ENCODE measurements at regions not wholly inside any gene's neighbourhood (a gene's known extent, or its start where the extent isn't known, plus 50 kb on each side); places are given as distances from the start of the nearest gene placed in this dataset.

GRCh38 chr6:44576132-44576631 lies 188.7 kb downstream of the CDC5L start:
- H3K27ac Mint-ChIP-seq = no peak overlapping the region
- no peak overlapping the region for H3K4me3 Mint-ChIP-seq
- no peak for DNase-seq
- H3K27me3 Mint-ChIP-seq = peaks cover 29% of the 10 kb centered on the region
- peaks cover 2% of the 10 kb centered on the region for H3K36me3 Mint-ChIP-seq (ENCODE audit: low read depth)
- H3K4me1 Mint-ChIP-seq = no peaks in the 10 kb centered on the region
- no peaks in the 10 kb centered on the region for H3K9me3 ChIP-seq (ENCODE audit: control insufficient read depth, low read length, poor library complexity, severe bottlenecking)
- no peak for ATAC-seq

DNA sequence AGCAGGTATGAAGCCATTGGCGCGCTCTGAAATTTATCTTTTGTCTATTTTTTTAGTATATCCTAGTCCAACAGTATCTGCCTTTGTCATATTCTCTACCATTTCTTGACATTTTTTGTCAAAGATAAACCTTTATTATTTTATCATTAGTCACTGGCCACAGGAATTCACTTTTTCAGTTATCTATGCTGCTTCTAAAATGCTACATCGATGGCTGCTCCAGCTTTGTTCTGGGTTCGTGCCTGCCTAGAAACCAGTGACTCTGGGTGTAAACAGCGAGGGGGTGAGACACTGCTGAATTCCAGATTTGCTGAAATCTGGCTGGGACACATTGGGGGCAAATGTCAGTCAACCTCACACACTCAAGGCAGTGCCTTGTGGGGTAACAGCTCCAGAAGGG lies 193.4 kb downstream of the CDC5L start:
- ATAC-seq (no peak), DNase-seq (no peak)
- Mint-ChIP-seq H3K4me1 (no peaks in the 10 kb centered on the region), H3K36me3 (ENCODE audit: low read depth) (no peaks in the 10 kb centered on the region), H3K27ac (no peak overlapping the region), H3K4me3 (no peak overlapping the region), H3K27me3 (peaks cover 27% of the 10 kb centered on the region)
- no peaks in the 10 kb centered on the region for H3K9me3 ChIP-seq (ENCODE audit: control insufficient read depth, low read length, poor library complexity, severe bottlenecking)

DNA sequence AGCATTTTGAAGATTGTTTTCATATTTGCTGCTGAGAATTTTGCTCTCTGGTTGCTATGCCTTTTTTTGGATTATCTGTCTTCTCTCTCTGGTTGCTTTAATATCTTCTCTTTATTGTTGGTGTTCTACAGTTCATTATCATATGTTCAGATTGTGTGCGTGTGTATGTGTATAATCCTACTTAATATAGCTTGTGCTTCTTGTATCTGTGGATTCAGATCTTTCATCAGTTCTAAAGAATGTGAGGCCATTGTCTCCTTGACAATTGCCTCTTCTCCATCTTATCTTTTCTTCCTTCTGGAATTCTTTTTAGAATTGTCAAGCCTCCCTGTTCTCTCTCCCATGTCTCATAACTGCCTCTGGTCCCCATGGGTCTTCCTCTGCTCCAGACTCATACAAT lies 195.4 kb downstream of the CDC5L start:
- Mint-ChIP-seq H3K4me1 (no peaks in the 10 kb centered on the region), H3K4me3 (no peak overlapping the region), H3K27ac (no peak overlapping the region), H3K27me3 (peaks cover 11% of the 10 kb centered on the region), H3K36me3 (ENCODE audit: low read depth) (no peaks in the 10 kb centered on the region)
- ATAC-seq (no peak), DNase-seq (no peak)
- no peaks in the 10 kb centered on the region for H3K9me3 ChIP-seq (ENCODE audit: control insufficient read depth, low read length, poor library complexity, severe bottlenecking)

DNA sequence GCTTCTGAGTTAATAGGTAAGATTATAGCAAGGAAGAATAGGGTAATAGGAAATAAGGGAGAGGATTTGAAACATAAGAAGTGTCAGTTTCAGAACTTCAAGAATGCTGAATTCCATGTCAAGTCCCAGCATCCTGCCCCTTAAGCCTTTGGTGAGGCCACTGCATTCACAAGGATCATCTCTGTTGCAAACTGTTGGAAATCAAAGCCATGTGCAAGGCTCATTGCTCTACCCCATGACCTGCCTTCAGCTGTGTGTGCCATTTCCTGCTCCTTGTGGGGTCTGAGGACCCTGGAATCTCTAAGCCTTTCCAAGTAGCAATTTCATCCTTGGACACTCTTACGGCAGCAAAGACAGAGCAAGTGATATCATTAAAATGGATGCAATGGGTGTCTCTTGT lies 203.0 kb downstream of the CDC5L start:
- peaks cover 3% of the 10 kb centered on the region for H3K36me3 Mint-ChIP-seq (ENCODE audit: low read depth)
- ATAC-seq (no peak), DNase-seq (no peak)
- peaks cover 4% of the 10 kb centered on the region for H3K4me1 Mint-ChIP-seq
- peaks cover 27% of the 10 kb centered on the region for H3K27me3 Mint-ChIP-seq
- H3K9me3 ChIP-seq (ENCODE audit: control insufficient read depth, low read length, poor library complexity, severe bottlenecking) = no peaks in the 10 kb centered on the region
- no peak overlapping the region for H3K27ac Mint-ChIP-seq
- H3K4me3 Mint-ChIP-seq = no peak overlapping the region

GRCh38 chr6:44593539-44593944 lies 206.0 kb downstream of the CDC5L start:
- Mint-ChIP-seq H3K4me1 (peaks cover 4% of the 10 kb centered on the region), H3K4me3 (no peak overlapping the region), H3K27me3 (peaks cover 34% of the 10 kb centered on the region), H3K27ac (no peak overlapping the region), H3K36me3 (ENCODE audit: low read depth) (peaks cover 3% of the 10 kb centered on the region)
- DNase-seq (peak in 1 of 3 donors; percentile 34), ATAC-seq (peak; percentile 62)
- H3K9me3 ChIP-seq (ENCODE audit: control insufficient read depth, low read length, poor library complexity, severe bottlenecking) = no peaks in the 10 kb centered on the region

- DNase-seq (no peak), ATAC-seq (no peak)
- H3K9me3 ChIP-seq (ENCODE audit: control insufficient read depth, low read length, poor library complexity, severe bottlenecking) = no peaks in the 10 kb centered on the region
- no peak overlapping the region for H3K4me3 Mint-ChIP-seq
- H3K36me3 Mint-ChIP-seq (ENCODE audit: low read depth) = peaks cover 3% of the 10 kb centered on the region
- H3K27ac Mint-ChIP-seq = no peak overlapping the region
- H3K27me3 Mint-ChIP-seq = peaks cover 34% of the 10 kb centered on the region
- H3K4me1 Mint-ChIP-seq = peaks cover 4% of the 10 kb centered on the region
Observed at GRCh38 chr6:44594481-44594880, 207.0 kb downstream of the CDC5L start.

GRCh38 chr6:44598679-44599078 lies 211.2 kb downstream of the CDC5L start:
- no peaks in the 10 kb centered on the region for H3K9me3 ChIP-seq (ENCODE audit: control insufficient read depth, low read length, poor library complexity, severe bottlenecking)
- Mint-ChIP-seq H3K4me3 (no peak overlapping the region), H3K27me3 (peaks cover 14% of the 10 kb centered on the region), H3K27ac (no peak overlapping the region), H3K36me3 (ENCODE audit: low read depth) (no peaks in the 10 kb centered on the region), H3K4me1 (peaks cover 3% of the 10 kb centered on the region)
- DNase-seq = no peak
- no peak for ATAC-seq

DNA sequence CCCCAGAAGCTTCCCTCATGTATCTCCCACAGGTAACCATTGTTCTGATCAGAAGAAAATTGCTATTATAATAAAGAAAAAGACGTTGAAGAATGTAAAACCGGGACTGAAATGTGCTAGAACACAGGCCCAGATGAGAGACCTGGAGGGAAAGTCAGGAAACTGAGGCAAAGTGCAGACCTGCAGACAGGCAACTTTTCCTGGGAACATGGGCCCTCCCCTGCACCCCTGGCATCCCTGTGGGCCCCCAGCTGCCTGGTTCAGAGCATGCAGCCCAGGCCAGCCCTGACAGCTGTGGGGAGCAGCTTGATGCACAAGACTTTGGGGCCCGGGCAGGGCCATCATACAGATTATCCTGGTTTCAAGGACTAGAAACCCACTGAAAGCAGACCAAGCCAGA lies 212.2 kb downstream of the CDC5L start:
- Mint-ChIP-seq H3K4me1 (peaks cover 3% of the 10 kb centered on the region), H3K4me3 (no peak overlapping the region), H3K27me3 (peaks cover 7% of the 10 kb centered on the region), H3K36me3 (ENCODE audit: low read depth) (no peaks in the 10 kb centered on the region), H3K27ac (no peak overlapping the region)
- no peaks in the 10 kb centered on the region for H3K9me3 ChIP-seq (ENCODE audit: control insufficient read depth, low read length, poor library complexity, severe bottlenecking)
- DNase-seq = no peak
- ATAC-seq = no peak

GRCh38 chr6:44603044-44603686 lies 215.7 kb downstream of the CDC5L start:
- no peak overlapping the region for H3K27ac Mint-ChIP-seq
- no peaks in the 10 kb centered on the region for H3K36me3 Mint-ChIP-seq (ENCODE audit: low read depth)
- H3K27me3 Mint-ChIP-seq = peaks cover 10% of the 10 kb centered on the region
- ATAC-seq (no peak), DNase-seq (no peak)
- H3K4me3 Mint-ChIP-seq = no peak overlapping the region
- H3K9me3 ChIP-seq (ENCODE audit: control insufficient read depth, low read length, poor library complexity, severe bottlenecking) = no peaks in the 10 kb centered on the region
- peaks cover 5% of the 10 kb centered on the region for H3K4me1 Mint-ChIP-seq

DNA sequence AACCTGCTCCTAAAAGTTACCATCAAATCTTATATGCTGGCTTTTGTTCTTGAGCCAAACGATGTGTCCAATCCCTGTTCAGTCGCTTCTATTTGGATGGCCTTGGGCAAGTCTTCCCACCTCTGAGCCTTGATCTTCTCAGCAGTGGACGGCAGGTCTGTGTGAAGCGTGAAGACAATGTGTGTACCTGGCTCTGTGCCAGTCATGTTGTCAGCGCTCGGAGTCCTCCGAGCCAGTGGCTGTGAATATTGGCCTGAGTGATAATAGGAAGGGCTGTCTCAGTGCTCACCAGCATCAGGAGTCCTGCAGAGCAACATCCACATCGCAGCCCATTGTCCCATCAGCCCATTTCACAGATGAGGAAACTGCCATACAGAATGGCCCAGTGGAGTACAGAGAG lies 219.0 kb downstream of the CDC5L start:
- Mint-ChIP-seq H3K36me3 (ENCODE audit: low read depth) (no peaks in the 10 kb centered on the region), H3K4me3 (no peak overlapping the region), H3K27ac (no peak overlapping the region), H3K4me1 (peaks cover 3% of the 10 kb centered on the region), H3K27me3 (peaks cover 15% of the 10 kb centered on the region)
- no peaks in the 10 kb centered on the region for H3K9me3 ChIP-seq (ENCODE audit: control insufficient read depth, low read length, poor library complexity, severe bottlenecking)
- no peak for DNase-seq
- ATAC-seq = no peak

GRCh38 chr6:44606976-44607375 lies 219.5 kb downstream of the CDC5L start:
- H3K27me3 Mint-ChIP-seq = peaks cover 15% of the 10 kb centered on the region
- peaks cover 3% of the 10 kb centered on the region for H3K4me1 Mint-ChIP-seq
- ATAC-seq = no peak
- DNase-seq = no peak
- no peaks in the 10 kb centered on the region for H3K9me3 ChIP-seq (ENCODE audit: control insufficient read depth, low read length, poor library complexity, severe bottlenecking)
- no peak overlapping the region for H3K4me3 Mint-ChIP-seq
- no peaks in the 10 kb centered on the region for H3K36me3 Mint-ChIP-seq (ENCODE audit: low read depth)
- H3K27ac Mint-ChIP-seq = no peak overlapping the region

DNA sequence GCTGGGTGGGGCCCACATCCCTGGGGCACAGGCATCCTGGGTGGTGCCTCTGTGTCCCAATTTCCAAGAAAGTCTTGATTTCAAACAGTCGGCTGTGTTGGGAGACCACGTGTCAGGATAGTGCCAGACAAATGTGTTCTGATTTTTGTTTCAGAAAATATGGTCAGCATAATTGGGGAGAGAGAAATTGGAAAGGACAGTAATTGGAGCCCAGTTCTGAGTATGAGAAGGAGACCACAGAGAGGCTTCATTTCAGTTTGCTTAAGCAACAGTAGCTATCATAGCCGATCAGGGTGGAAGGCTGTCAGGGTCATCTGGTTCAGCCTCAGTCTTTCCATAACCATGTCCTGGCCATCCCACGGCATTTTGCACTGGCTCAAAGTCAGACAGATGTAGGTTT lies 220.7 kb downstream of the CDC5L start:
- Mint-ChIP-seq H3K4me1 (peaks cover 3% of the 10 kb centered on the region), H3K4me3 (no peak overlapping the region), H3K27me3 (peaks cover 15% of the 10 kb centered on the region), H3K36me3 (ENCODE audit: low read depth) (no peaks in the 10 kb centered on the region), H3K27ac (no peak overlapping the region)
- DNase-seq (no peak), ATAC-seq (no peak)
- H3K9me3 ChIP-seq (ENCODE audit: control insufficient read depth, low read length, poor library complexity, severe bottlenecking) = no peaks in the 10 kb centered on the region

DNA sequence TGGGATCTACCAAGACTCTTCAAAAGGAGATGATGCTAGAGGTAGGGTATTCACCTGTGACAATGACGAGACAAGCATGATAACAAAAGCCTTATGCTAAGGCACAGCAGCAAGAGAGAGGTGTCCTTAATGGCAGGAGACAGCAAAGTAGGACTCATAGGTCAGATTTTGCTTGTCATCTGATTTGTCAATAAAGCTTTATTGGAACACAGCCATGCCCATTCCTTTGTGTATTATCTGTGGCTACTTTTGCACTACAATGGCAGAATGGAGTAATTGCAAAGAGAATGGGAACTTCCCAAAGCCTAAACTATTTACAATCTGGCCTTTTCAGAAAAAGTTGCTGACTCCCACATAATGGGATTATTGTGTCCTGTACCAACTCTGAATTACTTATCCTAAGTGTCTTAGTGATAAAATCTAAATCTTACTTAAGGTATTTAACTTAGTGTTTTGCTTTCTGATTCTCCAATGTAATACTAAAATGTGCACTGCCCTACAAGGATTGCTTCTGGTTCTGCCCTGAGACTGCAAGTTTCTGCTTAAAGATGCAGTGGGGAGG lies 221.6 kb downstream of the CDC5L start:
- no peak for ATAC-seq
- Mint-ChIP-seq H3K27ac (no peak overlapping the region), H3K4me3 (no peak overlapping the region), H3K4me1 (peaks cover 3% of the 10 kb centered on the region), H3K36me3 (ENCODE audit: low read depth) (no peaks in the 10 kb centered on the region), H3K27me3 (peaks cover 15% of the 10 kb centered on the region)
- H3K9me3 ChIP-seq (ENCODE audit: control insufficient read depth, low read length, poor library complexity, severe bottlenecking) = no peaks in the 10 kb centered on the region
- DNase-seq = no peak

GRCh38 chr6:44614396-44614795 lies 226.9 kb downstream of the CDC5L start:
- DNase-seq (no peak), ATAC-seq (no peak)
- Mint-ChIP-seq H3K27ac (no peak overlapping the region), H3K27me3 (peaks cover 9% of the 10 kb centered on the region), H3K4me3 (no peak overlapping the region), H3K4me1 (no peaks in the 10 kb centered on the region), H3K36me3 (ENCODE audit: low read depth) (peaks cover 2% of the 10 kb centered on the region)
- no peaks in the 10 kb centered on the region for H3K9me3 ChIP-seq (ENCODE audit: control insufficient read depth, low read length, poor library complexity, severe bottlenecking)

Measured in T-helper 17 cell (primary cell).